ENCODE measurements at regions not wholly inside any gene's neighbourhood (a gene's known extent, or its start where the extent isn't known, plus 50 kb on each side); places are given as distances from the start of the nearest gene placed in this dataset.

DNA sequence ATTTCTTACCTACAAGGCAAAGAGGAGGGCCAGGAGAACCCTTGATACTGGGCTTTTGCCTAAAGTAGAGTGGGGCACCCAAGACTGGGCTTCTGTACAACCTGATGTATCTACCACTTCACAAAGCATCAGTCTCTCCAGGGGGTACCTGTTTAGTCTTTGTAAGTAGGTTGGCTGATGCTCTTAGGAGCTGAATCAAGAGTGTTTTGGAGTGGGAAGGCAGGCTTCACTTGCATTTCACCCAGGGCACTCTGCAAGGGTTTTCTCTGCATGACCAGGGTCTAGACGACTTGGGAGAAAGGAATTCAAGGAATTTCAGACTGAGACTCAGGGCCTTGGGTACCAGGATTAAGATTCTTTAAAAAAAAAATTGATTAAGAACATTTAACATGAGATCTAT, 361.5 kb downstream of the RFC3 start:
- TF ChIP-seq, protein P1, sequence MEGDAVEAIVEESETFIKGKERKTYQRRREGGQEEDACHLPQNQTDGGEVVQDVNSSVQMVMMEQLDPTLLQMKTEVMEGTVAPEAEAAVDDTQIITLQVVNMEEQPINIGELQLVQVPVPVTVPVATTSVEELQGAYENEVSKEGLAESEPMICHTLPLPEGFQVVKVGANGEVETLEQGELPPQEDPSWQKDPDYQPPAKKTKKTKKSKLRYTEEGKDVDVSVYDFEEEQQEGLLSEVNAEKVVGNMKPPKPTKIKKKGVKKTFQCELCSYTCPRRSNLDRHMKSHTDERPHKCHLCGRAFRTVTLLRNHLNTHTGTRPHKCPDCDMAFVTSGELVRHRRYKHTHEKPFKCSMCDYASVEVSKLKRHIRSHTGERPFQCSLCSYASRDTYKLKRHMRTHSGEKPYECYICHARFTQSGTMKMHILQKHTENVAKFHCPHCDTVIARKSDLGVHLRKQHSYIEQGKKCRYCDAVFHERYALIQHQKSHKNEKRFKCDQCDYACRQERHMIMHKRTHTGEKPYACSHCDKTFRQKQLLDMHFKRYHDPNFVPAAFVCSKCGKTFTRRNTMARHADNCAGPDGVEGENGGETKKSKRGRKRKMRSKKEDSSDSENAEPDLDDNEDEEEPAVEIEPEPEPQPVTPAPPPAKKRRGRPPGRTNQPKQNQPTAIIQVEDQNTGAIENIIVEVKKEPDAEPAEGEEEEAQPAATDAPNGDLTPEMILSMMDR (IDR thresholded peaks at IDR 0.05) = no peak
- TF ChIP-seq POLR2A (IDR thresholded peaks at IDR 0.05) = no peak

Measured in esophagus squamous epithelium (tissue), 4 donors.